GM21367 (cell line): ENCODE measurements at regions not wholly inside any gene's neighbourhood (a gene's known extent, or its start where the extent isn't known, plus 50 kb on each side); places are given as distances from the start of the nearest gene placed in this dataset.

ENCODE experiments used
- ATAC-seq: cut with Tn5 transposase; IDR thresholded peaks from one replicate; pipeline ENCODE4 v1.9.1; 2021; ENCODE audit not compliant: unreplicated experiment

DNA sequence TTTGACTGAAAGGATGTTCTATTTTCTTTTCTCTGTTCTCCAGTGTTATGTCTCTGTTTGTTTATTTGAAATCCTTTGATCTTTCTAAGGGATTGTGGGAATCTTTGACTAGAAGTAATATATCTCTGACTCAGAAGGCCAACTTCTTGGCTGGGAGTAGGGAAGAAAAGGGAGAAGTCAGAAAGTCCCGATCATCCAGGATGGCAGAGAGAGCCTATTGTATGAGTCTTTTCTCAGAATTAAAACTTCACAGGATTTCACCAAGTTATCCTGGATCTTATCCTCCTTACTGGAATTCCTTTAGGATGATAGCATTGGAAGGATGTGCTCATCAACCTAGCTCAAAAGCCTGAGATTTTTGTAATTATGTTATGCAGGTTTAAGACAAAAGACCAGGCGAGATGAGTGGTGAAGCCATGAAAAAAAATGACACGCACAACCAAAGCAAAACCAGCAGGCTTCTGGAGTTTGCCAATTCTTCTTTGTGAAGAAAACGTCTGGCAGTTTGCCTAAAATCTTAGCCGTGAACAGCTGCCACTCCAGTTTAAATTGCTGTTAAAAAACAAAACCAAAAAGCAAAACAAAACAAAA is 383.6 kb upstream of the SMIM21 start:
- no peak for ATAC-seq

- no peak for ATAC-seq
Measured at GRCh38 chr18:75810516-75810915, 383.0 kb upstream of the SMIM21 start.

GRCh38 chr18:75809926-75810255 is 382.4 kb upstream of the SMIM21 start:
- no peak for ATAC-seq

DNA sequence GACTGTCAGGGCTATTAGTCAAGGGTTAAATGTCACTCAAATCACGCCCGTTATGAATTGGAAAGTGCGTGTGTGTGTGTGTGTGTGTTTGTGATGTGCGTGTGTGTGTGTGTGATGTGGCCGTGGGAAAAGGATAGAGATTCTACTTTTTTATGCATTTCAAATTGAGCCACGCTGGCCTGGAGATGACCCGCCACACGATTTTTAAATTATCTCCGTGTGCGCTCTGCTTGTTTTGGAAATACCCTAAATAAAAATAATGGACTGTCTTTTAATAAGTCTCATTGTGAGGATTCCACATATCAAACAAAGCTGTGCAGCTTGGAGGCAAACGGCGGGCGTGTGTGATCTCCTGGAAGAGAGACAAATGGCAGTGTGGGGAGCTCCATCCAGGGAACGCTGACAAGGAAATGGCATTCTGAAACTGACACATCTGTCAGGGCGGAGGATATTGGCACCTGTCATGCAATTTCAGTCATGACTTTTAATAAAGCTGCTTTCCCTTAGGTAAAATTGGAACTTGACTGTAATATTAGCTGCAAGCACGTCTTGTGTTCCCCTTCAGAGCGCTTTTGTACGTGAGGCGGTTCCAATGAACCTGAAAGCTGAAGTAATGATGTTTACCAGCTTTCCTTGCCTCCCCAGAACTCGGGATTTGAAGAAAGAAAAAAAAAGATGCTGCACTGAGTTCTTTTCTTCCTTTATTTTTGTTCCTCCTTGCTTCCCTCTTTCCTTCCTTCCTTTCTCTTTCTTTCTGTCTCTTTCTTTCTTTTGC is 381.8 kb upstream of the SMIM21 start:
- no peak for ATAC-seq

- ATAC-seq, result no peak
Measured at GRCh38 chr18:75805265-75805664, 377.8 kb upstream of the SMIM21 start.

DNA sequence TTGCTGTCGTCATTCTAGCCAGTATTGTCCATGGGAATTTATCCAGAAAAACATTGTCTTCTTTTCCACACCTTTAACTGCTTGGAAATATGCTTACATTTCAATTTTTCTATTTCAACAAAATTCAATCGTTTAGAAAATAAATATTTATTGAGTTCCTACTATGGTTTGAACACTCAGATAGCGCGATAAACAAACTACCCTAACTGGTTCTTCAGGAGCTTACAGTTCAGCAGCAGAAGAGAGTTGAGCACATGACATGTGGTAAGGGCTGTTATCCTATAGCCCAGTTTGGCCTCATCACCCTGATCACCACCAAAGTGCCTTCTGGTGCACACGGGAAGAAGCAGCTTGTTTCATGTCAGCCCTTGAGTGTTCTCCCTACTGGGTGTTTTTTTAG is 375.2 kb upstream of the SMIM21 start:
- ATAC-seq, result no peak

DNA sequence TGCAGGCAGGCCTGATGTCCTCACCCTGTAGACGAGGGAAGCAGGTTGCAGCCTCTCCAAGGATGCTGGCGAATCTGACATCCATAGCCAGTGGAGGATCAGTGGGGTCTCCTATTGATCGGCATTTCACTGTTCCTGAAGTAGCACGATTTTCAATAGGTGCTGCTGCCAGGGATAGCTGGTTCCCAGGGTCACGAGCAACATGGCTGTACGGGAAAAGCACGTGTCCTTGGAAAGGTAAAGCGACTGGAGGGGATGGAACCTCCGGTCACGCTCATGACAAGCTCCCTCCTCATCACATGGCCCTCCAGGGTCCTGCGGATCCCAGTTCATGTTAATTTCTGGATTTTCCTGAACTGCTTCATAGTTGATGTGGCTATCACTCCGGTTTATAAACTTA is 373.7 kb upstream of the SMIM21 start:
- no peak for ATAC-seq

DNA sequence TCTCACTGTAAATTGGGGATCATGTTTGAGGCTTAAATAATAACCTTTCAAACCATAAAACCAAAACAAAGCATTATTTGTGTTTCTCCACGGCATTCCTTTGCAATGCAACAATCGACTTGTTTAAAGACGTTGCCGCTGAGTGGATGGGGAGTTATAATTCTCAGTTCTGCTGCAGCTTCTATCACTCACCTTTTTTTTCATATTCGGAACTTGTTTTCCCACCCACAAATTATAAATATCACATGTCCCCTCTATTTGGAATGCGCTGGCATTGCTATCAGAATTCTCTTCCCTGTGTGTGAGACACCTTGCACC is 372.8 kb upstream of the SMIM21 start:
- no peak for ATAC-seq

GRCh38 chr18:75799449-75800330 is 372.2 kb upstream of the SMIM21 start:
- no peak for ATAC-seq

GRCh38 chr18:75797046-75797445 is 369.5 kb upstream of the SMIM21 start:
- no peak for ATAC-seq

GRCh38 chr18:75790796-75791195 is 363.3 kb upstream of the SMIM21 start:
- ATAC-seq, result no peak

GRCh38 chr18:75790111-75790510 is 362.6 kb upstream of the SMIM21 start:
- no peak for ATAC-seq

DNA sequence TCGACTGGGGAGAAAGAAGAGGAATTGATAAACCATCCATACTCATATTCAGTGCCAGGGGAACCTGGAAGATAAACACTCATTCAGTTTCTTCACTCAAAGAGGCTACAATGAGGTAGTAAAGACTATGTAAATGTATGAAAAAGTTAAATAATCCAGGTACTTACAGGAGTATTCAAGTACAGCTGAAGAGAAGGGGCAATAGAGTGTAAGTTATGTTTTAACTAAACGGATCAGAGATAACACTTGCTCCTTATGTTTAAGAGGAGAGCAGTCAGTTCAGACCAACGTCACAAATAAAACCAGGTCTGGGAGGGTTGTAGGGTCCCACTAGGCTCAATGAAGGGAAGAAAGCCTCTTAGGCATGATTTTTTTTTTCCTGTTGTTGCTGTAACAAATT is 358.3 kb upstream of the SMIM21 start:
- ATAC-seq, result no peak

- ATAC-seq, result no peak
Measured at GRCh38 chr18:75785206-75785605, 357.7 kb upstream of the SMIM21 start.

- no peak for ATAC-seq
Measured at GRCh38 chr18:75784390-75784789, 356.9 kb upstream of the SMIM21 start.

GRCh38 chr18:75783566-75784281 is 356.2 kb upstream of the SMIM21 start:
- ATAC-seq, result no peak

DNA sequence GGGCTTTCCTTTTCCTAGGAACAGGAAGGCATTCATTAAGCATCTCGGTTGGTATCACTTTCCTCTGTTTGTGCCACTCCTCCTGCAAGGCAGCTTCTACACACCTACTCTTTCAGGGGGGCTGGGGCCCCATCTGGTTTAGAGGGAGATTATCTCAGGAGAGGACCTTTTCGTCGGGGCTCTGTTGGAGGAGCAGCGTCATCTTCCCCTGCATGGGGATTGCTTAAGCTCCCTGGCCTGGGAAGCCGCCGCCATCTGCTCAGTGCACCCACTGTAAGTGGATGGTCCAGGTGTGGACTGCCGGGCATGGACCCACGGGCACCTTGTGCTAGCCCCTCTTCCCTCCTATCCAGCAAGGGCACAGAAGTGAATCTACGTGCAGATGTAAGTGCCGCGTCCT is 355.3 kb upstream of the SMIM21 start:
- no peak for ATAC-seq

DNA sequence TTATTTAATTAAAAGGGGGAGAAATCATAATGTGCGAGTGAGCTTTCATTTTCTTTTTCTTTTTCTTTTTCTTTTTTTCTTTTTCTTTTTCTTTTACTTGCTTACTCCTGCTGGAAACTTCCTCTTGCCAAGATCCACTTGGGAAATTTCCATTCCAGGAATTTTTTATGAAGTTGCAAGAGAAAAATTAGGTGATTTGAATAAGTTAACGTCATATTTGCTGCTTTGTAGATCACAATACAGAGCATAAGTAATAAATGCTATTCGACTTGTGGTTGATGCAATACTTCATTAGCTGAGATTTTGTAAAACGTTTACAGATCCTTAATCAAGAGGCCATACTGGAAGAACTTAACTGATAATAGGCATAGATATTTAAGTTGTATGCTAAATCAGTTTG is 354.7 kb upstream of the SMIM21 start:
- ATAC-seq, result no peak

GRCh38 chr18:75779910-75780309 is 352.4 kb upstream of the SMIM21 start:
- ATAC-seq, result no peak

DNA sequence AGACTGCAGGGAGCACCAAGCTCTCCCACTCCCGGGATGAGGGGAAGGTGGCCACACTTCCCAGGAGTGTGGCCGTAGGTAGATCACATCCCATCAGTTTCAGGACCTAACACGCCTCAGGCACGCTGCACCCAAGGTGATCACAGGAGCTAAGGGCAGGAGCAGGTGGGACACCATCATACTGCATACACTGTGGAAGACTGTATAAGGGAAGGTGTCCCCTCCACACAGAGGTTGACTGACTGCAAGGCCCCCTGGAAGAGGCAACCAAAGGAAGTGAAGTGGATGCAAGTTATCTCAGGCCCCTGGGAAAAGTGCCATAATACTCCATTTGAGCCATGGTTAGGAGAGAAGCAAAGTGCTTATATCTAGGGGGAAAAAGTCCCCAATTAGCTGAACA is 351.9 kb upstream of the SMIM21 start:
- no peak for ATAC-seq

DNA sequence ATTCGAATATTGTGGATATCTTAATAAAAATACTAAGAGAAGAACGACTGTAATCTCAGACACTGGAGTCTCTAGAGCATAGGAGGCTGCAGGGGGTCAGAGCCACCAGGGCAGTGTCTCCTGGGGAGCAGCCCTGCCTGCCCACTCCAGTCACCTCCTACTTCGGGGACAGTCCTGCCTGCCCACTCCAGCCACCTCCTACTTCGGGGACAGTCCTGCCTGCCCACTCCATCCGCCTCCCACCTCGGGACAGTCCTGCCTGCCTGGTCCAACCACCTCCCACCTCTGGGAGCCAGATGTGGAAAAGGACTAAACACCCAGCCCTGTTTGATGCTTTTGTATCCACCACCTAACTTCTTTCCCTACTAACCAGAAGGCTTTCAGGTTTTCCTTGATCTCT is 350.1 kb upstream of the SMIM21 start:
- ATAC-seq, result no peak

GRCh38 chr18:75775121-75775520 is 347.6 kb upstream of the SMIM21 start:
- ATAC-seq, result no peak
